ENCODE measurements at regions not wholly inside any gene's neighbourhood (a gene's known extent, or its start where the extent isn't known, plus 50 kb on each side); places are given as distances from the start of the nearest gene placed in this dataset.
A peak's percentile ranks its signal among the peaks of the same experiment; 100 is the strongest.

DNA sequence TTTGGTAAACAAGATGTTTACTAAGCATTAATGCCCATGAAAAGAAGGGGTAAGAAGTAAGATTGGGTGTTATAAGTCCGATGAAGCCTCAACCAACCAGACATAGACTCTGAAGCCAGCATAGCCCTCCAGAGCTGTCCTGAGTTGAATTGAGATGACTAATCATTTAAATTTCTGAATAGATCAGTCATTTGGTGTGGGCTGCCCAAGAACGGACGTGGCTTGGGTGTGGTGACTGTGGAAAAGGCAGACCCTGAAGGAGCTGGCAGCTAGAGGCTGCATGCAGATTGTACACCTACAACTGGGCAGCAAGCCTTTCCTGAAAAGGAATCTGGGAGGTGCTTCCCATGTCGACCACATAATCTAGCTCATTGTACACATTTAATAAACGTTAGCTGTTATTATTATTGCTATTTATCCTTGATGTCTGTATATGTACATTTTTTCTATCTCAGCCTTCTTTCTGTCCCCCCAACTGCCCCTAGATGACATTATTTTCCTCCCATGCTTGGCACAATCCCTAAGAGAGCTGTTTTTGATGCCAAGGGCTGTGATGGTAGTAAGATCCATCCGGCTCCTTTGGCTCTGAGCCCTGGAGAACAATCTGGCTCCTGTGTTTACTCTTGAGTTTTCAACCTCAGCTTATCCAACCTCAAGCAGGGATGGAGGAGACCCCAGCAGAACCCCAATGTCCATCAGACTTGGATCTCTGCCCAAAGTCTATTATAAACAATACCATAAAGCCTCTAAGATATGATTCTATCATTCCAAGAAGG, 57.6 kb upstream of the JAG1 start:
- no peak overlapping the region for H2AFZ ChIP-seq (ENCODE audit: low read length)
- H3K14ac ChIP-seq (ENCODE audit: low read length): no peak overlapping the region
- no peak overlapping the region for H3K4ac ChIP-seq (ENCODE audit: low read length)
- H3K9ac ChIP-seq (ENCODE audit: low read depth, low read length, poor library complexity): no peak overlapping the region
- H2AK5ac ChIP-seq (ENCODE audit: low read depth, low read length): no peak overlapping the region
- no peaks in the 10 kb centered on the region for H3K4me1 ChIP-seq (ENCODE audit: control insufficient read depth in 2 of 2, insufficient read depth in 1 of 2, low read depth in 1 of 2, low read length in 2 of 2)
- H3K36me3 ChIP-seq (replicated peaks in 1 of 2; ENCODE audit: control insufficient read depth in 2 of 2, insufficient read depth in 2 of 2, low read length in 2 of 2): no peaks in the 10 kb centered on the region
- no peak overlapping the region for H4K91ac ChIP-seq (ENCODE audit: low read depth, low read length, poor library complexity)
- no peak overlapping the region for H2BK15ac ChIP-seq (ENCODE audit: low read length)
- no peak overlapping the region for H2BK5ac ChIP-seq (ENCODE audit: low read length)
- no peak overlapping the region for H3K4me2 ChIP-seq (ENCODE audit: insufficient read depth, low read length, poor library complexity, severe bottlenecking)
- no peaks in the 10 kb centered on the region for H3K27me3 ChIP-seq (ENCODE audit: control insufficient read depth in 3 of 3, insufficient read depth in 3 of 3, low read depth in 1 of 3, low read length in 3 of 3)
- H3K27ac ChIP-seq (replicated peaks; ENCODE audit: low read length): no peak overlapping the region
- H3K23ac ChIP-seq (ENCODE audit: low read depth, low read length, poor library complexity): no peak overlapping the region
- no peaks in the 10 kb centered on the region for H3K79me1 ChIP-seq (ENCODE audit: low read depth, low read length)
- no CpG with 5 or more reads among the region's 6 CpGs for WGBS, 2 donors (ENCODE audit: extremely low coverage in 2 of 2, insufficient read length in 2 of 2, insufficient replicate concordance in 1 of 2)
- no peak overlapping the region for H2BK120ac ChIP-seq (ENCODE audit: low read depth, low read length)
- no peak for DNase-seq (ENCODE audit: low spot score)
- no peak overlapping the region for H3K18ac ChIP-seq (ENCODE audit: low read length)
- H2BK12ac ChIP-seq (ENCODE audit: low read length): no peak overlapping the region
- peaks cover 3 to 12% of the 10 kb centered on the region in 2 donors for H3K9me3 ChIP-seq (replicated peaks in 1 of 2; ENCODE audit: control insufficient read depth in 2 of 2, insufficient read depth in 1 of 2, low read depth in 1 of 2, low read length in 2 of 2)
- no peak overlapping the region for H4K8ac ChIP-seq (ENCODE audit: low read depth, low read length)
- H3K4me3 ChIP-seq (ENCODE audit: low read length in 2 of 2): no peak overlapping the region

DNA sequence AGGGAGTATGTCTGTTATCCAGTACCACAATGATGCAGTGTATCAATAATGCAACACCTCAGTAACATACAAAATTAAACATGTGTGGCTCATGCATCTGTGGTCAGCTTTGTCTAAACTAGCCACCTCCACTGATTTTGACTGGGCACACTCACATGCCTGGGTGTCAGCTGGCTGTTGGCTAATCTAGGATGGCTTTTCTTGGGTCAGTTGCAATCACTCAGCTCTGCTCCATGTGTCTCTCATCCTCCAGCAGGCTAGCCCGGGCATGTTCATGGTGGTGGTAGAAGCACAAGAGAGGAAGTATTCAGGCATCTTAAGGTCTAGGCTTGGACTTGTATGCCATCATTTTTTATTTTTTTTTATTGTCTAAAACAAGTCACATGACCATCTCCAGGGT, 59.3 kb upstream of the JAG1 start:
- Histone ChIP-seq H3K23ac (ENCODE audit: low read depth, low read length, poor library complexity) (no peak overlapping the region), H3K36me3 (replicated peaks in 1 of 2; ENCODE audit: control insufficient read depth in 2 of 2, insufficient read depth in 2 of 2, low read length in 2 of 2) (no peaks in the 10 kb centered on the region), H2BK5ac (ENCODE audit: low read length) (no peak overlapping the region), H3K4me3 (ENCODE audit: low read length in 2 of 2) (no peak overlapping the region), H3K27me3 (ENCODE audit: control insufficient read depth in 3 of 3, insufficient read depth in 3 of 3, low read depth in 1 of 3, low read length in 3 of 3) (no peaks in the 10 kb centered on the region), H3K79me1 (ENCODE audit: low read depth, low read length) (no peaks in the 10 kb centered on the region), H3K9me3 (replicated peaks in 1 of 2; ENCODE audit: control insufficient read depth in 2 of 2, insufficient read depth in 1 of 2, low read depth in 1 of 2, low read length in 2 of 2) (peaks cover 3 to 7% of the 10 kb centered on the region in 2 donors), H2BK12ac (ENCODE audit: low read length) (no peak overlapping the region), H3K18ac (ENCODE audit: low read length) (no peak overlapping the region), H2BK15ac (ENCODE audit: low read length) (no peak overlapping the region), H3K27ac (replicated peaks; ENCODE audit: low read length) (no peak overlapping the region), H3K4me2 (ENCODE audit: insufficient read depth, low read length, poor library complexity, severe bottlenecking) (no peak overlapping the region), H2BK120ac (ENCODE audit: low read depth, low read length) (no peak overlapping the region), H2AK5ac (ENCODE audit: low read depth, low read length) (no peak overlapping the region), H3K4me1 (ENCODE audit: control insufficient read depth in 2 of 2, insufficient read depth in 1 of 2, low read depth in 1 of 2, low read length in 2 of 2) (no peaks in the 10 kb centered on the region), H3K14ac (ENCODE audit: low read length) (no peak overlapping the region), H3K4ac (ENCODE audit: low read length) (no peak overlapping the region), H4K8ac (ENCODE audit: low read depth, low read length) (no peak overlapping the region), H3K9ac (ENCODE audit: low read depth, low read length, poor library complexity) (no peak overlapping the region), H2AFZ (ENCODE audit: low read length) (peak overlapping the region; percentile 17), H4K91ac (ENCODE audit: low read depth, low read length, poor library complexity) (no peak overlapping the region)
- WGBS, 2 donors (ENCODE audit: extremely low coverage in 2 of 2, insufficient read length in 2 of 2, insufficient replicate concordance in 1 of 2): no CpG with 5 or more reads among the region's 1 CpG
- DNase-seq (ENCODE audit: low spot score): no peak

DNA sequence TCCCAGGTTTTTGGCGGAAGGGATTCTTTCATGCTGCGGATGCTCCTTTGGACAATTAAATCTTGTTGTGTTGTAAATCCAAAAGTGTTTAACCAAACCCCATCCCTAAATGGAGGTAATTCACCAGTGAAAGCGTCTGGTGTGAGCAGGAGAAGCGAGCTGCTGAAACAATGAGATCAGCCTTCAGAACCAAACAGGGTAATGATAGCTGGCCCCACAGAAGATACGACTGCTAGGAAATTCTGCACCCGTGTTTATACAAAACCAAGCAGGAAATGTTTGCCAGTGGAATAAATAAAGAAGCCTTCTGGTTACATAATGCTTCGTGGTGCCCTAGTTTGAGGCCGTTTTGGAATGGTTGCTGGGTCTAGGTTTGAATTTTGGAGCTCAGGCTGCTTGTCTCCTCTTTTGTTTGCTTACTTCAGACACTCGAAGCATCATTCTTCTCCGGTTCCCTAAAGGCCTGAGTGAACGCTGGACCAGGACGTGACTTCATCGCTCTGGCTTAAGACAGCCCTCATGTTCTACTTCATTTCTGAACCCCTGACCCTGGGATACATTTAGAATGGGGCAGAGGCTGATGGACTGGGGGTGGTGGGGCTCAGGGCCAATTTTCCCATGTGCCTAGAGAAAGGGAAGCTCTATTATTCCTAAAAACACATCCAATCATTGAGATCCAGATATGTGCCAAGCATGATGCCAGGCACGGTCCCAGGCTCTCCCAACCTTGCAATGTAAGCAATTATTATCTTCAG, 61.6 kb upstream of the JAG1 start:
- Histone ChIP-seq H3K4ac (ENCODE audit: low read length) (no peak overlapping the region), H3K9me3 (replicated peaks in 1 of 2; ENCODE audit: control insufficient read depth in 2 of 2, insufficient read depth in 1 of 2, low read depth in 1 of 2, low read length in 2 of 2) (no peaks in the 10 kb centered on the region), H3K27me3 (ENCODE audit: control insufficient read depth in 3 of 3, insufficient read depth in 3 of 3, low read depth in 1 of 3, low read length in 3 of 3) (no peaks in the 10 kb centered on the region), H3K23ac (ENCODE audit: low read depth, low read length, poor library complexity) (no peak overlapping the region), H3K79me1 (ENCODE audit: low read depth, low read length) (no peaks in the 10 kb centered on the region), H3K18ac (ENCODE audit: low read length) (no peak overlapping the region), H3K36me3 (replicated peaks in 1 of 2; ENCODE audit: control insufficient read depth in 2 of 2, insufficient read depth in 2 of 2, low read length in 2 of 2) (no peaks in the 10 kb centered on the region), H4K8ac (ENCODE audit: low read depth, low read length) (no peak overlapping the region), H3K14ac (ENCODE audit: low read length) (no peak overlapping the region), H2BK5ac (ENCODE audit: low read length) (no peak overlapping the region), H3K27ac (replicated peaks; ENCODE audit: low read length) (no peak overlapping the region), H2BK12ac (ENCODE audit: low read length) (no peak overlapping the region), H2AFZ (ENCODE audit: low read length) (no peak overlapping the region), H2AK5ac (ENCODE audit: low read depth, low read length) (no peak overlapping the region), H3K4me2 (ENCODE audit: insufficient read depth, low read length, poor library complexity, severe bottlenecking) (no peak overlapping the region), H4K91ac (ENCODE audit: low read depth, low read length, poor library complexity) (no peak overlapping the region), H3K4me1 (ENCODE audit: control insufficient read depth in 2 of 2, insufficient read depth in 1 of 2, low read depth in 1 of 2, low read length in 2 of 2) (no peaks in the 10 kb centered on the region), H2BK15ac (ENCODE audit: low read length) (no peak overlapping the region), H2BK120ac (ENCODE audit: low read depth, low read length) (no peak overlapping the region), H3K4me3 (ENCODE audit: low read length in 2 of 2) (no peak overlapping the region), H3K9ac (ENCODE audit: low read depth, low read length, poor library complexity) (no peak overlapping the region)
- no CpG with 5 or more reads among the region's 14 CpGs for WGBS, 2 donors (ENCODE audit: extremely low coverage in 2 of 2, insufficient read length in 2 of 2, insufficient replicate concordance in 1 of 2)
- no peak for DNase-seq (ENCODE audit: low spot score)

DNA sequence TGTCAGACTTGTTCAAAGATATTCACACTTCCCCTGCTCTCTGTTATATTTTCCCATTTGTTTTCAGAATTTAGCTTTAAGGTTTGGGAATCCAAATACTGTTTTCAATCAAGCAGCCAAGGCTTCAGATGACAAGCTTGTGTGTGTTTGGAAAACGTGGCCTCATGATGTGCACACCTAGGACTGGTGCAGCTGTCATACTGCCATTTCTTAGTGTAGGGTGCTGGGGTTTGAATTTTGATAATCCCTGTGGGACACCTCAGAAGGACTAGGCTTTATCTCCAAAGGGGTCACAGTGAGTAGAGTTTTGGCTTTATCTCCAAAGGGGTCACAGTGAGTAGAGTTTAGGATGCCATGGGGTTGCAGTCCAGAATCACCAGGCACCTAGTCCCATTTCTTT, 65.3 kb upstream of the JAG1 start:
- no peak overlapping the region for H3K4me3 ChIP-seq (ENCODE audit: low read length in 2 of 2)
- no CpG with 5 or more reads among the region's 1 CpG for WGBS, 2 donors (ENCODE audit: extremely low coverage in 2 of 2, insufficient read length in 2 of 2, insufficient replicate concordance in 1 of 2)

More for the DNA sequence above, 65.3 kb upstream of the JAG1 start:
- no peaks in the 10 kb centered on the region for H3K9me3 ChIP-seq (replicated peaks in 1 of 2; ENCODE audit: control insufficient read depth in 2 of 2, insufficient read depth in 1 of 2, low read depth in 1 of 2, low read length in 2 of 2)
- H3K9ac ChIP-seq (ENCODE audit: low read depth, low read length, poor library complexity): no peak overlapping the region
- H2AFZ ChIP-seq (ENCODE audit: low read length): no peak overlapping the region
- H3K36me3 ChIP-seq (replicated peaks in 1 of 2; ENCODE audit: control insufficient read depth in 2 of 2, insufficient read depth in 2 of 2, low read length in 2 of 2): no peaks in the 10 kb centered on the region
- no peak overlapping the region for H2BK120ac ChIP-seq (ENCODE audit: low read depth, low read length)
- H3K4me1 ChIP-seq (ENCODE audit: control insufficient read depth in 2 of 2, insufficient read depth in 1 of 2, low read depth in 1 of 2, low read length in 2 of 2): no peaks in the 10 kb centered on the region
- H3K14ac ChIP-seq (ENCODE audit: low read length): no peak overlapping the region
- H4K8ac ChIP-seq (ENCODE audit: low read depth, low read length): no peak overlapping the region
- DNase-seq (ENCODE audit: low spot score): no peak
- H3K18ac ChIP-seq (ENCODE audit: low read length): no peak overlapping the region
- no peaks in the 10 kb centered on the region for H3K79me1 ChIP-seq (ENCODE audit: low read depth, low read length)
- no peak overlapping the region for H3K4me2 ChIP-seq (ENCODE audit: insufficient read depth, low read length, poor library complexity, severe bottlenecking)
- H3K27me3 ChIP-seq (ENCODE audit: control insufficient read depth in 3 of 3, insufficient read depth in 3 of 3, low read depth in 1 of 3, low read length in 3 of 3): no peaks in the 10 kb centered on the region
- H2BK12ac ChIP-seq (ENCODE audit: low read length): no peak overlapping the region
- H3K27ac ChIP-seq (replicated peaks; ENCODE audit: low read length): no peak overlapping the region
- H2BK5ac ChIP-seq (ENCODE audit: low read length): no peak overlapping the region
- H3K23ac ChIP-seq (ENCODE audit: low read depth, low read length, poor library complexity): no peak overlapping the region
- no peak overlapping the region for H4K91ac ChIP-seq (ENCODE audit: low read depth, low read length, poor library complexity)
- H2BK15ac ChIP-seq (ENCODE audit: low read length): no peak overlapping the region
- no peak overlapping the region for H2AK5ac ChIP-seq (ENCODE audit: low read depth, low read length)
- H3K4ac ChIP-seq (ENCODE audit: low read length): no peak overlapping the region

Data from neuronal stem cell (in vitro differentiated cells).